Activated T-cell treated with anti-CD3 and anti-CD28 coated beads, Interleukin-2, amount 50 U/mL, for 24 hours (primary cell): ENCODE measurements at regions not wholly inside any gene's neighbourhood (a gene's known extent, or its start where the extent isn't known, plus 50 kb on each side); places are given as distances from the start of the nearest gene placed in this dataset.

Experiments used
- DNase-seq: peaks from one replicate; pipeline ENCODE4 v3.0.0-alpha.2; 2020
- H3K27ac Mint-ChIP-seq: 2 replicates; pipeline ENCODE4 v1.8.0; 2020; ENCODE audit warnings: mild to moderate bottlenecking, mixed read lengths
- H3K27me3 Mint-ChIP-seq: 2 replicates; pipeline ENCODE4 v1.8.0; 2020; ENCODE audit warnings: mixed read lengths
- H3K36me3 Mint-ChIP-seq: 2 replicates; pipeline ENCODE4 v1.8.0; 2020; ENCODE audit warnings: low read depth, mixed read lengths
- H3K4me1 Mint-ChIP-seq: 2 replicates; pipeline ENCODE4 v1.8.0; 2020; ENCODE audit warnings: low read depth, mixed read lengths
- H3K4me3 Mint-ChIP-seq: 2 replicates; pipeline ENCODE4 v1.8.0; 2020; ENCODE audit warnings: mild to moderate bottlenecking, moderate library complexity, mixed read lengths
- H3K9me3 Mint-ChIP-seq: 2 replicates; pipeline ENCODE4 v1.8.0; 2020; ENCODE audit warnings: mixed read lengths

GRCh38 chr6:110528101-110528929 is 51.9 kb upstream of the SLC22A16 start:
- Mint-ChIP-seq H3K27me3 (no peaks in the 10 kb centered on the region), H3K36me3 (no peaks in the 10 kb centered on the region), H3K9me3 (no peaks in the 10 kb centered on the region), H3K4me3 (no peak overlapping the region), H3K4me1 (peaks cover 11% of the 10 kb centered on the region), H3K27ac (no peak overlapping the region)
- DNase-seq, result peak; percentile 43

GRCh38 chr6:110527516-110527915 is 51.1 kb upstream of the SLC22A16 start:
- H3K9me3 Mint-ChIP-seq, result no peaks in the 10 kb centered on the region
- H3K27ac Mint-ChIP-seq, result no peak overlapping the region
- H3K4me1 Mint-ChIP-seq, result peaks cover 11% of the 10 kb centered on the region
- no peaks in the 10 kb centered on the region for H3K27me3 Mint-ChIP-seq
- H3K4me3 Mint-ChIP-seq, result no peak overlapping the region
- no peak for DNase-seq
- H3K36me3 Mint-ChIP-seq, result no peaks in the 10 kb centered on the region

DNA sequence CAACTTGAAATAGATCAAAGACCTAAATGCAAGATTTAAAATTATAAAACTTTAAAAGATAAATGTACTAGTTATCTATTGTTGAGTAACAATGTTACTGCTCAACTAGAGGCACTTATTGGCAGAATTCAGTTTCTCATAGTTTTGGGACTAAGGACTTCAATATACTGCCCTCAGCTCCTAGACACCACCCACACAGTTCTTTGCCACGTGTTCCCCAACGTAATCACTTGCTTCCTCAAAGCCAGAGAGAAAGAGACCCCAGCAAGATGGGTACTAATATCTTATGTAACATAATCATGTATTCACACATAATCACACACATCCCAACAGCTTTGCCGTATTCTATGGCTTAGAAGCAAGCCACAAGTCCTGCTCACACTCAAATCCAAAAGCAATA is 50.3 kb upstream of the SLC22A16 start:
- Mint-ChIP-seq H3K4me3 (no peak overlapping the region), H3K27me3 (no peaks in the 10 kb centered on the region), H3K27ac (no peak overlapping the region), H3K9me3 (no peaks in the 10 kb centered on the region), H3K36me3 (no peaks in the 10 kb centered on the region), H3K4me1 (peaks cover 11% of the 10 kb centered on the region)
- no peak for DNase-seq
